A549 (cell line): ENCODE measurements at regions not wholly inside any gene's neighbourhood (a gene's known extent, or its start where the extent isn't known, plus 50 kb on each side); places are given as distances from the start of the nearest gene placed in this dataset.

Source experiments
- ATAC-seq, 2 experiments: fragments of 200-7000 bp in 1 of 2; fragments of >200 bp in 1 of 2; cut with Nextera tagmentation in 1 of 2; cut with Tn5 transposase in 1 of 2; 3 replicates each; pipeline versions ENCODE4 v1.8.0 to v1.9.1; 2018 to 2020; ENCODE audit warnings: mild to moderate bottlenecking in 1 of 2, moderate library complexity in 1 of 2
- CTCF ChIA-PET: fragments of 300-600 bp; sonication (Branson Sonifier 250); formaldehyde crosslinking; extraction: SDS; loops from one replicate; lab custom pipeline; 2021; ENCODE audit warnings: antibody characterized with exemption, inconsistent platforms; lab: Yijun Ruan, JAX
- POLR2A ChIA-PET: fragments of 350-600 bp; formaldehyde crosslinking; extraction: SDS; loops from one replicate; lab custom pipeline; 2021; ENCODE audit warnings: antibody characterized with exemption, inconsistent platforms; lab: Yijun Ruan, JAX
- DNase-seq, 2 experiments: peaks; one replicate each; pipeline versions ENCODE4 v3.0.0 to v3.0.0-alpha.2; 2011 to 2016; ENCODE audit warnings: low read depth in 1 of 2, low spot score in 1 of 2
- FAIRE-seq: peaks from 2 replicates; lab custom pipeline; 2011; peaks lifted over from hg19 to GRCh38; lab: Jason Lieb, UNC
- H3K27ac ChIP-seq, 2 experiments: fragments of >200 bp; sonication (Bioruptor Twin); formaldehyde crosslinking; 3 replicates each; pipeline ENCODE4 v1.5.1; 2016 to 2017
- H3K4me1 ChIP-seq: fragments of >200 bp; sonication (Bioruptor Twin); formaldehyde crosslinking; 3 replicates; pipeline ENCODE4 v1.6.1; 2016
- H3K4me2 ChIP-seq: fragments of >200 bp; sonication (Bioruptor Twin); formaldehyde crosslinking; 3 replicates; pipeline ENCODE4 v1.6.1; 2016
- H3K4me3 ChIP-seq: fragments of >200 bp; sonication (Bioruptor Twin); formaldehyde crosslinking; 3 replicates; pipeline ENCODE4 v1.5.1; 2016
- H3K9me3 ChIP-seq: fragments of >200 bp; sonication (Bioruptor Twin); formaldehyde crosslinking; 3 replicates; pipeline ENCODE4 v1.6.1; 2016
- BHLHE40 ChIP-seq: IDR thresholded peaks from 2 replicates; pipeline ENCODE4 v1.6.1; 2012; ENCODE audit warnings: low read depth, low read length, inconsistent platforms
- CBX8 ChIP-seq: fragments of 200-600 bp; sonication (generic); IDR thresholded peaks from 2 replicates; pipeline ENCODE4 v1.6.1; 2016
- CEBPB ChIP-seq, 2 experiments: fragments of >200 bp in 1 of 2; sonication (Bioruptor Twin) in 1 of 2; formaldehyde crosslinking in 1 of 2; IDR thresholded peaks; 2 replicates each; pipeline ENCODE4 v1.6.1; 2012 to 2016
- CHD4 ChIP-seq: fragments of 200-600 bp; sonication (generic); IDR thresholded peaks from 2 replicates; pipeline ENCODE4 v1.6.1; 2016; ENCODE audit warnings: antibody characterized with exemption, mild to moderate bottlenecking, borderline replicate concordance
- EHMT2 ChIP-seq: fragments of 200-600 bp; sonication (generic); IDR thresholded peaks from 2 replicates; pipeline ENCODE4 v1.6.1; 2016; ENCODE audit warnings: antibody characterized with exemption, low read depth, mild to moderate bottlenecking, moderate library complexity
- ESRRA ChIP-seq: fragments of 150-350 bp; IDR thresholded peaks from 2 replicates; pipeline ENCODE4 v1.6.1; 2014; ENCODE audit warnings: mild to moderate bottlenecking, low read length, borderline replicate concordance
- FOSB ChIP-seq: fragments of 250-450 bp; sonication (Bioruptor Pico); IDR thresholded peaks from 2 replicates; pipeline ENCODE4 v1.5.0; 2020; ENCODE audit warnings: mild to moderate bottlenecking, moderate library complexity
- FOXS1 ChIP-seq: fragments of 250-450 bp; sonication (Bioruptor Pico); IDR thresholded peaks from 2 replicates; pipeline ENCODE4 v1.5.0; 2020; ENCODE audit warnings: mild to moderate bottlenecking, moderate library complexity
- GATA3 ChIP-seq: IDR thresholded peaks from 2 replicates; pipeline ENCODE4 v1.6.1; 2012; ENCODE audit warnings: borderline replicate concordance
- HDAC2 ChIP-seq: fragments of 200-600 bp; sonication (generic); IDR thresholded peaks from 2 replicates; pipeline ENCODE4 v1.6.1; 2016
- HEYL ChIP-seq: fragments of 250-450 bp; sonication (Bioruptor Pico); IDR thresholded peaks from 2 replicates; pipeline ENCODE4 v1.8.0; 2021; ENCODE audit warnings: mild to moderate bottlenecking, moderate library complexity
- HOXB13 ChIP-seq: fragments of 250-450 bp; sonication (Bioruptor Pico); IDR thresholded peaks from 2 replicates; pipeline ENCODE4 v1.5.0; 2020; ENCODE audit warnings: low read depth, mild to moderate bottlenecking, moderate library complexity
- JUN ChIP-seq, 2 experiments: fragments of >200 bp; sonication (Bioruptor Twin); formaldehyde crosslinking; IDR thresholded peaks; 2 replicates in 1 of 2; 3 replicates in 1 of 2; pipeline ENCODE4 v1.6.1; 2016 to 2017
- MYC ChIP-seq: IDR thresholded peaks from 2 replicates; pipeline ENCODE4 v1.6.1; 2012; ENCODE audit warnings: mild to moderate bottlenecking, inconsistent platforms, low read length, improper control_type of control experiment, borderline replicate concordance
- NPAS2 ChIP-seq: fragments of 250-450 bp; sonication (Bioruptor Pico); IDR thresholded peaks from 2 replicates; pipeline ENCODE4 v1.8.0; 2022; ENCODE audit warnings: mild to moderate bottlenecking, moderate library complexity, borderline replicate concordance
- NR3C1 ChIP-seq: fragments of >200 bp; sonication (Bioruptor Twin); formaldehyde crosslinking; IDR thresholded peaks from 3 replicates; pipeline ENCODE4 v1.6.1; 2017
- RFX5 ChIP-seq: fragments of 450-650 bp; IDR thresholded peaks from 2 replicates; pipeline ENCODE4 v1.7.1; 2014; ENCODE audit warnings: antibody characterized with exemption, mild to moderate bottlenecking, moderate library complexity
- RNF2 ChIP-seq: fragments of 200-600 bp; sonication (generic); IDR thresholded peaks from 2 replicates; pipeline ENCODE4 v1.6.1; 2016; ENCODE audit warnings: low read depth, mild to moderate bottlenecking, antibody characterized with exemption, moderate library complexity, borderline replicate concordance
- SMC3 ChIP-seq: fragments of >200 bp; sonication (Bioruptor Twin); formaldehyde crosslinking; IDR thresholded peaks from 3 replicates; pipeline ENCODE4 v1.6.1; 2018; ENCODE audit warnings: inconsistent platforms
- ZNF302 ChIP-seq: fragments of 250-450 bp; sonication (Bioruptor Pico); IDR thresholded peaks from 2 replicates; pipeline ENCODE4 v1.9.0; 2021; ENCODE audit warnings: inconsistent platforms, mild to moderate bottlenecking, moderate library complexity
- WGBS: methylation state at CpG from one replicate; pipeline ENCODE4 v1.1.6; 2017; ENCODE audit errors: missing lambda C conversion rate; 5-methylcytosine and 5-hydroxymethylcytosine counted together
- TF ChIP-seq, protein P1 (sequence below): fragments of 450-650 bp; IDR thresholded peaks from 2 replicates; pipeline ENCODE4 v1.6.1; 2014; ENCODE audit warnings: antibody characterized with exemption
- TF ChIP-seq, protein P2 (sequence below): fragments of >200 bp; sonication (Bioruptor Twin); formaldehyde crosslinking; IDR thresholded peaks from 3 replicates; pipeline ENCODE4 v1.6.1; 2016
- TF ChIP-seq, protein P3 (sequence below): fragments of >200 bp; sonication (Bioruptor Twin); formaldehyde crosslinking; IDR thresholded peaks from 2 replicates; pipeline ENCODE4 v1.6.1; 2016
- TF ChIP-seq, protein P4 (sequence below): fragments of 150-350 bp; IDR thresholded peaks from 2 replicates; pipeline ENCODE4 v1.6.1; 2014; ENCODE audit warnings: low read depth, mild to moderate bottlenecking, low read length
- TF ChIP-seq, protein P5 (sequence below): fragments of 250-450 bp; sonication (Bioruptor Pico); IDR thresholded peaks from 2 replicates; pipeline ENCODE4 v1.5.0; 2020; ENCODE audit warnings: low read depth, mild to moderate bottlenecking, moderate library complexity
- TF ChIP-seq, protein P6 (sequence below): IDR thresholded peaks from 2 replicates; pipeline ENCODE4 v1.6.1; 2012
- TF ChIP-seq, protein P7 (sequence below): fragments of 250-450 bp; sonication (Bioruptor Pico); IDR thresholded peaks from 2 replicates; pipeline ENCODE4 v1.5.0; 2021; ENCODE audit warnings: mild to moderate bottlenecking, moderate library complexity, borderline replicate concordance

DNA sequence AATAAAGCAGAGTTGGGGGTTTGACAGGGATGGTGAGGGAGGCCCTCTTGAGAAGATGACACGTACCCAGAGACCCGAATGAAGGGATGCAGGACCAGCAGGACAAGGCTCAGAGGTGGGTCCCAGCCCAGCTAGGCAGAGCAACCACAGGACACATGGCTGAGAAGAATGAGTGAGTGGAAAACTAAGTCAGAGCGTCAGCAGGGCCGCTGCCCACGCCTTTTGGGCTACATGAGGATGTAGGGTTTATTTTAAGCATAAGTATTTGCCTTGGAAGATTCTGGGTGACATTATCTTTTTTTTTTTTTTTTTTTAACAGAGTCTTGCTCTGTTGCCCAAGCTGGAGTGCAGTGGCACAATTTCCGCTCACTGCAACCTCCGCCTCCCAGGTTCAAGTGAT lies 176.0 kb downstream of the TMEM132E start:
- H3K4me1 ChIP-seq: no peaks in the 10 kb centered on the region
- 23% methylated on average over 7 of the region's 7 CpGs for WGBS
- DNase-seq (no peak), FAIRE-seq (no peak), ATAC-seq (no peak)
- TF ChIP-seq FOSB (no peak), ZNF302 (CRISPR knock-in tag) (no peak), CEBPB (IDR thresholded peaks at IDR 0.05) (no peak), MYC (no peak), CHD4 (no peak), EHMT2 (no peak), RFX5 (no peak), CBX8 (no peak), FOXS1 (CRISPR knock-in tag) (no peak), HOXB13 (CRISPR knock-in tag) (no peak)
- TF ChIP-seq, protein P1, sequence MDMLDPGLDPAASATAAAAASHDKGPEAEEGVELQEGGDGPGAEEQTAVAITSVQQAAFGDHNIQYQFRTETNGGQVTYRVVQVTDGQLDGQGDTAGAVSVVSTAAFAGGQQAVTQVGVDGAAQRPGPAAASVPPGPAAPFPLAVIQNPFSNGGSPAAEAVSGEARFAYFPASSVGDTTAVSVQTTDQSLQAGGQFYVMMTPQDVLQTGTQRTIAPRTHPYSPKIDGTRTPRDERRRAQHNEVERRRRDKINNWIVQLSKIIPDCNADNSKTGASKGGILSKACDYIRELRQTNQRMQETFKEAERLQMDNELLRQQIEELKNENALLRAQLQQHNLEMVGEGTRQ: no peak
- TF ChIP-seq, protein P2, sequence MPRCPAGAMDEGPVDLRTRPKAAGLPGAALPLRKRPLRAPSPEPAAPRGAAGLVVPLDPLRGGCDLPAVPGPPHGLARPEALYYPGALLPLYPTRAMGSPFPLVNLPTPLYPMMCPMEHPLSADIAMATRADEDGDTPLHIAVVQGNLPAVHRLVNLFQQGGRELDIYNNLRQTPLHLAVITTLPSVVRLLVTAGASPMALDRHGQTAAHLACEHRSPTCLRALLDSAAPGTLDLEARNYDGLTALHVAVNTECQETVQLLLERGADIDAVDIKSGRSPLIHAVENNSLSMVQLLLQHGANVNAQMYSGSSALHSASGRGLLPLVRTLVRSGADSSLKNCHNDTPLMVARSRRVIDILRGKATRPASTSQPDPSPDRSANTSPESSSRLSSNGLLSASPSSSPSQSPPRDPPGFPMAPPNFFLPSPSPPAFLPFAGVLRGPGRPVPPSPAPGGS: no peak
- TF ChIP-seq, protein P3, sequence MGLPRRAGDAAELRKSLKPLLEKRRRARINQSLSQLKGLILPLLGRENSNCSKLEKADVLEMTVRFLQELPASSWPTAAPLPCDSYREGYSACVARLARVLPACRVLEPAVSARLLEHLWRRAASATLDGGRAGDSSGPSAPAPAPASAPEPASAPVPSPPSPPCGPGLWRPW: no peak
- H3K4me2 ChIP-seq: no peak overlapping the region
- H3K27ac ChIP-seq: no peak overlapping the region
- no peak overlapping the region for H3K4me3 ChIP-seq
- CTCF ChIA-PET: no interaction called here
- POLR2A ChIA-PET: no interaction called here
- H3K9me3 ChIP-seq: no peaks in the 10 kb centered on the region

DNA sequence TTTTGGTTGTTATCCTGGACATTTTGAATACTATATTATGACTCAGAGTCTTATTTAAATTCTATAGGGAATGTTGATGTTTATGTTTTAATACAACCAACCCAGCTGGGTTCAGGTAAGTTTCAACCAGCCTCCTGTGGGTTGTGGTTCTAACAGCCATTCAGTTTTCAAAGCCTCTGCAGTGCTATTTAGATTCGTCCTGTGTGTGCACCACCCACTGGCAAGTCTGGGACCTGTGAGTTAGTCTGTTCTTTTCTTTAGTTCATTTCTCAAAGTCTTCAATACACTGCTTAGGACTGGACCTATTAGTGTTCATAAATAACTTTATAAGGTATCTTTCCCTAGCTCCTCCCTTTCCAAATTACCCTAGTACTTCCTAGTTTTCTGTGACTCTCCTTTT lies 170.6 kb downstream of the TMEM132E start:
- ChIA-PET CTCF (no interaction called here), POLR2A (no interaction called here)
- TF ChIP-seq RFX5: no peak
- no peak overlapping the region for H3K4me2 ChIP-seq
- H3K27ac ChIP-seq: no peak overlapping the region
- no peaks in the 10 kb centered on the region for H3K9me3 ChIP-seq
- FAIRE-seq (no peak), ATAC-seq (no peak), DNase-seq (no peak)
- H3K4me3 ChIP-seq: no peak overlapping the region
- WGBS: 0% methylated on average over 1 of the region's 1 CpG
- no peaks in the 10 kb centered on the region for H3K4me1 ChIP-seq

DNA sequence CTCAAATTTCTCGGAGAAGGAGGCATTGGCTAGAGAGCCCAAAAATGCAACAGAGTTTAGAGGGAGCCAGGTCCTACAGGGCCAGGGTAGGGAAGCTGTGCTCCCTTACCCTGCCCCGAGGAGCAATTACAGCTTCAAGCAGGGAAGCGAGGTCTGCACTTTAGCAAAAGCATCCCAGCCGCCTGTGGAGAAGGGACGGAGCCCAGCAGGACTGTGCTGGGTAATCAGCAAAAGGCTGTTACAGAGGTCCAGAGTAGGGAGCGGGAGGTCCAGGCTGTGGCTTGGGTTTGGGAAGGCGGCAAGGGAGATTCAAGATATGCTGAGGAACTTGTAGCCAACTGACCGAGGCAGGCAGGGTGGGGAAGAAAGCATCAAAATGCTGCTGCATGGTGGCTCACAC lies 162.6 kb downstream of the TMEM132E start:
- no peak overlapping the region for H3K4me2 ChIP-seq
- H3K9me3 ChIP-seq: 0 out of 3 replicates have a peak, but pooled peaks cover 2% of the 10 kb centered on the region
- FAIRE-seq: no peak
- no peak for DNase-seq
- TF ChIP-seq, protein P2: no peak
- TF ChIP-seq FOXS1 (CRISPR knock-in tag) (no peak), FOSB (no peak), HDAC2 (no peak), NPAS2 (CRISPR knock-in tag) (no peak), NR3C1 (no peak), RNF2 (no peak), GATA3 (no peak), BHLHE40 (no peak), HEYL (CRISPR knock-in tag) (no peak), CEBPB (IDR thresholded peaks at IDR 0.05) (no peak), JUN (IDR thresholded peaks at IDR 0.05) (no peak), ESRRA (no peak), SMC3 (no peak), CBX8 (no peak)
- TF ChIP-seq, protein P4, sequence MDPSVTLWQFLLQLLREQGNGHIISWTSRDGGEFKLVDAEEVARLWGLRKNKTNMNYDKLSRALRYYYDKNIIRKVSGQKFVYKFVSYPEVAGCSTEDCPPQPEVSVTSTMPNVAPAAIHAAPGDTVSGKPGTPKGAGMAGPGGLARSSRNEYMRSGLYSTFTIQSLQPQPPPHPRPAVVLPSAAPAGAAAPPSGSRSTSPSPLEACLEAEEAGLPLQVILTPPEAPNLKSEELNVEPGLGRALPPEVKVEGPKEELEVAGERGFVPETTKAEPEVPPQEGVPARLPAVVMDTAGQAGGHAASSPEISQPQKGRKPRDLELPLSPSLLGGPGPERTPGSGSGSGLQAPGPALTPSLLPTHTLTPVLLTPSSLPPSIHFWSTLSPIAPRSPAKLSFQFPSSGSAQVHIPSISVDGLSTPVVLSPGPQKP: no peak
- TF ChIP-seq, protein P5, sequence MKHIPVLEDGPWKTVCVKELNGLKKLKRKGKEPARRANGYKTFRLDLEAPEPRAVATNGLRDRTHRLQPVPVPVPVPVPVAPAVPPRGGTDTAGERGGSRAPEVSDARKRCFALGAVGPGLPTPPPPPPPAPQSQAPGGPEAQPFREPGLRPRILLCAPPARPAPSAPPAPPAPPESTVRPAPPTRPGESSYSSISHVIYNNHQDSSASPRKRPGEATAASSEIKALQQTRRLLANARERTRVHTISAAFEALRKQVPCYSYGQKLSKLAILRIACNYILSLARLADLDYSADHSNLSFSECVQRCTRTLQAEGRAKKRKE (CRISPR knock-in tag): no peak
- TF ChIP-seq, protein P6, sequence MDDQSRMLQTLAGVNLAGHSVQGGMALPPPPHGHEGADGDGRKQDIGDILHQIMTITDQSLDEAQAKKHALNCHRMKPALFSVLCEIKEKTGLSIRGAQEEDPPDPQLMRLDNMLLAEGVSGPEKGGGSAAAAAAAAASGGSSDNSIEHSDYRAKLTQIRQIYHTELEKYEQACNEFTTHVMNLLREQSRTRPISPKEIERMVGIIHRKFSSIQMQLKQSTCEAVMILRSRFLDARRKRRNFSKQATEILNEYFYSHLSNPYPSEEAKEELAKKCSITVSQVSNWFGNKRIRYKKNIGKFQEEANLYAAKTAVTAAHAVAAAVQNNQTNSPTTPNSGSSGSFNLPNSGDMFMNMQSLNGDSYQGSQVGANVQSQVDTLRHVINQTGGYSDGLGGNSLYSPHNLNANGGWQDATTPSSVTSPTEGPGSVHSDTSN: no peak
- TF ChIP-seq, protein P7, sequence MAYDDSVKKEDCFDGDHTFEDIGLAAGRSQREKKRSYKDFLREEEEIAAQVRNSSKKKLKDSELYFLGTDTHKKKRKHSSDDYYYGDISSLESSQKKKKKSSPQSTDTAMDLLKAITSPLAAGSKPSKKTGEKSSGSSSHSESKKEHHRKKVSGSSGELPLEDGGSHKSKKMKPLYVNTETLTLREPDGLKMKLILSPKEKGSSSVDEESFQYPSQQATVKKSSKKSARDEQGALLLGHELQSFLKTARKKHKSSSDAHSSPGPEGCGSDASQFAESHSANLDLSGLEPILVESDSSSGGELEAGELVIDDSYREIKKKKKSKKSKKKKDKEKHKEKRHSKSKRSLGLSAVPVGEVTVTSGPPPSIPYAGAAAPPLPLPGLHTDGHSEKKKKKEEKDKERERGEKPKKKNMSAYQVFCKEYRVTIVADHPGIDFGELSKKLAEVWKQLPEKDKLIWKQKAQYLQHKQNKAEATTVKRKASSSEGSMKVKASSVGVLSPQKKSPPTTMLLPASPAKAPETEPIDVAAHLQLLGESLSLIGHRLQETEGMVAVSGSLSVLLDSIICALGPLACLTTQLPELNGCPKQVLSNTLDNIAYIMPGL: no peak
- H3K4me1 ChIP-seq: no peaks in the 10 kb centered on the region
- WGBS: 9% methylated on average over 8 of the region's 8 CpGs
- POLR2A ChIA-PET: no interaction called here
- ATAC-seq: no peak
- H3K27ac ChIP-seq: no peak overlapping the region
- CTCF ChIA-PET: interaction anchor here (0.7 kb wide), 1 partner anchor 318 kb away, joined by 3 read pairs; no protein-coding TSS in a partner anchor
- no peak overlapping the region for H3K4me3 ChIP-seq
